C4-2B (cell line): ENCODE measurements at regions not wholly inside any gene's neighbourhood (a gene's known extent, or its start where the extent isn't known, plus 50 kb on each side); places are given as distances from the start of the nearest gene placed in this dataset.
A peak's percentile ranks its signal among the peaks of the same experiment; 100 is the strongest.

ENCODE experiments used
- H3K27ac ChIP-seq: fragments of 450-650 bp; 2 replicates; pipeline ENCODE4 v1.5.1; 2017
- CTCF ChIP-seq: fragments of 450-650 bp; conservative IDR thresholded peaks from 2 replicates; pipeline ENCODE4 v1.5.1; 2017; ENCODE audit warnings: mild to moderate bottlenecking
- ZFX ChIP-seq: fragments of 450-650 bp; IDR thresholded peaks from 2 replicates; pipeline ENCODE4 v1.6.1; 2017

- TF ChIP-seq CTCF (peak; percentile 81), ZFX (no peak)
- H3K27ac ChIP-seq: no peak overlapping the region
Observed at GRCh38 chr4:20395160-20395773, 143.6 kb downstream of the SLIT2 start.

- no peak for TF ChIP-seq CTCF
- TF ChIP-seq ZFX: no peak
Observed at GRCh38 chr4:20403290-20403689, 151.6 kb downstream of the SLIT2 start.

GRCh38 chr4:20403846-20404245 is 152.1 kb downstream of the SLIT2 start:
- no peak for TF ChIP-seq ZFX
- TF ChIP-seq CTCF: no peak
- H3K27ac ChIP-seq: no peak overlapping the region

More at GRCh38 chr4:20403290-20403689, 151.6 kb downstream of the SLIT2 start:
- H3K27ac ChIP-seq: no peak overlapping the region

- TF ChIP-seq ZFX (no peak), CTCF (no peak)
- H3K27ac ChIP-seq: no peak overlapping the region
Observed at GRCh38 chr4:20408611-20409010, 156.9 kb downstream of the SLIT2 start.

GRCh38 chr4:20412072-20412471 is 160.4 kb downstream of the SLIT2 start:
- no peak for TF ChIP-seq CTCF
- TF ChIP-seq ZFX: no peak
- no peak overlapping the region for H3K27ac ChIP-seq

- H3K27ac ChIP-seq: no peak overlapping the region
- no peak for TF ChIP-seq CTCF
- TF ChIP-seq ZFX: no peak
Observed at GRCh38 chr4:20416800-20417199, 165.1 kb downstream of the SLIT2 start.

- peak; percentile 72 for TF ChIP-seq CTCF
- TF ChIP-seq ZFX: no peak
- no peak overlapping the region for H3K27ac ChIP-seq
Observed at GRCh38 chr4:20418861-20419451, 167.3 kb downstream of the SLIT2 start.
